GM13976 (cell line): ENCODE measurements at regions not wholly inside any gene's neighbourhood (a gene's known extent, or its start where the extent isn't known, plus 50 kb on each side); places are given as distances from the start of the nearest gene placed in this dataset.

Experiments used
- DNase-seq: peaks from one replicate; pipeline ENCODE4 v3.0.0; 2012; ENCODE audit warnings: low spot score
- CTCF ChIP-seq: IDR thresholded peaks from 2 replicates; pipeline ENCODE4 v1.5.1; 2012; ENCODE audit warnings: borderline replicate concordance, mild to moderate bottlenecking; ENCODE audit not compliant: insufficient read depth; ENCODE audit errors: extremely low read depth, missing control alignments, control extremely low read depth
- in situ Hi-C: fragments of 300-500 bp; cut with MboI; formaldehyde crosslinking; loops from one replicate; pipeline ENCODE4 v1.12.0; 2022; ENCODE audit warnings: low sequenced_read_pairs, mixed read lengths, inconsistent platforms; ENCODE audit not compliant: unreplicated experiment

GRCh38 chr15:39204031-39204430 is 376.8 kb upstream of the THBS1 start:
- in situ Hi-C loops = no loop called here
- no peak for DNase-seq
- TF ChIP-seq CTCF = no peak

- TF ChIP-seq CTCF = no peak
- in situ Hi-C loops = no loop called here
- DNase-seq = no peak
These were observed 375.8 kb upstream of the THBS1 start for GRCh38 chr15:39205081-39205480.

- no peak for DNase-seq
- in situ Hi-C loops = no loop called here
- TF ChIP-seq CTCF = no peak
These were observed 375.1 kb upstream of the THBS1 start for GRCh38 chr15:39205506-39206371.

- DNase-seq = no peak
- in situ Hi-C loops = no loop called here
- TF ChIP-seq CTCF = no peak
These were observed 373.3 kb upstream of the THBS1 start for GRCh38 chr15:39207532-39208115.

- DNase-seq = no peak
- TF ChIP-seq CTCF = no peak
- in situ Hi-C loops = no loop called here
These were observed 372.7 kb upstream of the THBS1 start for GRCh38 chr15:39208187-39208586.

- no peak for TF ChIP-seq CTCF
- DNase-seq = no peak
- in situ Hi-C loops = no loop called here
These were observed 371.2 kb upstream of the THBS1 start for GRCh38 chr15:39209548-39210211.
